Vagina (tissue), 2 donors: ENCODE measurements at regions not wholly inside any gene's neighbourhood (a gene's known extent, or its start where the extent isn't known, plus 50 kb on each side); places are given as distances from the start of the nearest gene placed in this dataset.

Experiments used
- DNase-seq, 2 donors: peaks; one replicate each; pipeline ENCODE4 v3.0.0-alpha.2; 2017; ENCODE audit errors: extremely low spot score in 2 of 2
- H3K27ac ChIP-seq: fragments of 200-600 bp; sonication (generic); one replicate; pipeline ENCODE4 v1.5.1; 2019
- H3K27me3 ChIP-seq: fragments of 200-600 bp; sonication (generic); one replicate; pipeline ENCODE4 v1.5.1; 2019
- H3K36me3 ChIP-seq, 2 donors: fragments of 200-600 bp; sonication (generic); one replicate each; pipeline ENCODE4 v1.5.1; 2017 to 2019
- H3K4me1 ChIP-seq: fragments of 200-600 bp; sonication (generic); one replicate; pipeline ENCODE4 v1.5.1; 2019
- H3K4me3 ChIP-seq, 2 donors: fragments of 200-600 bp; sonication (generic); 1 replicate in 1 of 2; 2 replicates in 1 of 2; pipeline ENCODE4 v1.5.1; 2016 to 2019
- H3K9me3 ChIP-seq: fragments of 200-600 bp; sonication (generic); one replicate; pipeline ENCODE4 v1.5.1; 2019
- POLR2A ChIP-seq, 2 donors: fragments of 450-650 bp; IDR thresholded peaks; one replicate each; pipeline ENCODE4 v1.6.1; 2017; ENCODE audit warnings: antibody characterized with exemption in 2 of 2, mild to moderate bottlenecking in 2 of 2, moderate library complexity in 2 of 2
- POLR2AphosphoS5 ChIP-seq, 2 donors: sonication (generic); formaldehyde crosslinking; IDR thresholded peaks; one replicate each; pipeline ENCODE4 v1.9.0; 2017; ENCODE audit warnings: antibody characterized with exemption in 2 of 2, mild to moderate bottlenecking in 2 of 2, low read depth in 1 of 2; ENCODE audit not compliant: insufficient read depth in 1 of 2
- intact Hi-C: fragments of 100-400 bp; cut with DNase I; formaldehyde crosslinking; loops from one replicate; pipeline ENCODE4 v1.15.1; 2023
- TF ChIP-seq, protein P1 (sequence below), 3 experiments: fragments of 450-650 bp in 2 of 3; fragments of 200-600 bp in 1 of 3; sonication (generic) in 1 of 3; IDR thresholded peaks; one replicate each; pipeline ENCODE4 v1.5.1; 2017 to 2019; ENCODE audit warnings: antibody characterized with exemption in 3 of 3, mild to moderate bottlenecking in 2 of 3, moderate library complexity in 2 of 3

GRCh38 chr16:9370061-9370491 is 278.6 kb downstream of the HAPSTR1 start:
- peaks cover 3% of the 10 kb centered on the region for H3K4me1 ChIP-seq
- TF ChIP-seq POLR2AphosphoS5 (IDR thresholded peaks at IDR 0.05; ENCODE audit: insufficient read depth in 1 of 2, low read depth in 1 of 2) (no peak), POLR2A (IDR thresholded peaks at IDR 0.05) (no peak)
- TF ChIP-seq, protein P1, sequence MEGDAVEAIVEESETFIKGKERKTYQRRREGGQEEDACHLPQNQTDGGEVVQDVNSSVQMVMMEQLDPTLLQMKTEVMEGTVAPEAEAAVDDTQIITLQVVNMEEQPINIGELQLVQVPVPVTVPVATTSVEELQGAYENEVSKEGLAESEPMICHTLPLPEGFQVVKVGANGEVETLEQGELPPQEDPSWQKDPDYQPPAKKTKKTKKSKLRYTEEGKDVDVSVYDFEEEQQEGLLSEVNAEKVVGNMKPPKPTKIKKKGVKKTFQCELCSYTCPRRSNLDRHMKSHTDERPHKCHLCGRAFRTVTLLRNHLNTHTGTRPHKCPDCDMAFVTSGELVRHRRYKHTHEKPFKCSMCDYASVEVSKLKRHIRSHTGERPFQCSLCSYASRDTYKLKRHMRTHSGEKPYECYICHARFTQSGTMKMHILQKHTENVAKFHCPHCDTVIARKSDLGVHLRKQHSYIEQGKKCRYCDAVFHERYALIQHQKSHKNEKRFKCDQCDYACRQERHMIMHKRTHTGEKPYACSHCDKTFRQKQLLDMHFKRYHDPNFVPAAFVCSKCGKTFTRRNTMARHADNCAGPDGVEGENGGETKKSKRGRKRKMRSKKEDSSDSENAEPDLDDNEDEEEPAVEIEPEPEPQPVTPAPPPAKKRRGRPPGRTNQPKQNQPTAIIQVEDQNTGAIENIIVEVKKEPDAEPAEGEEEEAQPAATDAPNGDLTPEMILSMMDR (IDR thresholded peaks at IDR 0.05): no peak
- no peaks in the 10 kb centered on the region for H3K27me3 ChIP-seq
- no peak overlapping the region for H3K27ac ChIP-seq
- peak; percentile 49 to 86 for DNase-seq
- H3K4me3 ChIP-seq: no peak overlapping the region
- intact Hi-C loops: no loop called here
- H3K36me3 ChIP-seq: no peaks in the 10 kb centered on the region
- H3K9me3 ChIP-seq: no peaks in the 10 kb centered on the region

GRCh38 chr16:9371713-9372448 is 280.4 kb downstream of the HAPSTR1 start:
- Histone ChIP-seq H3K27me3 (no peaks in the 10 kb centered on the region), H3K36me3 (no peaks in the 10 kb centered on the region), H3K27ac (no peak overlapping the region), H3K4me3 (no peak overlapping the region), H3K9me3 (no peaks in the 10 kb centered on the region), H3K4me1 (no peaks in the 10 kb centered on the region)
- peak in 1 of 2 donors; percentile 7 for DNase-seq
- intact Hi-C loops: no loop called here
- TF ChIP-seq POLR2AphosphoS5 (IDR thresholded peaks at IDR 0.05; ENCODE audit: insufficient read depth in 1 of 2, low read depth in 1 of 2) (no peak), POLR2A (IDR thresholded peaks at IDR 0.05) (no peak)
- TF ChIP-seq, protein P1 (IDR thresholded peaks at IDR 0.05): no peak

DNA sequence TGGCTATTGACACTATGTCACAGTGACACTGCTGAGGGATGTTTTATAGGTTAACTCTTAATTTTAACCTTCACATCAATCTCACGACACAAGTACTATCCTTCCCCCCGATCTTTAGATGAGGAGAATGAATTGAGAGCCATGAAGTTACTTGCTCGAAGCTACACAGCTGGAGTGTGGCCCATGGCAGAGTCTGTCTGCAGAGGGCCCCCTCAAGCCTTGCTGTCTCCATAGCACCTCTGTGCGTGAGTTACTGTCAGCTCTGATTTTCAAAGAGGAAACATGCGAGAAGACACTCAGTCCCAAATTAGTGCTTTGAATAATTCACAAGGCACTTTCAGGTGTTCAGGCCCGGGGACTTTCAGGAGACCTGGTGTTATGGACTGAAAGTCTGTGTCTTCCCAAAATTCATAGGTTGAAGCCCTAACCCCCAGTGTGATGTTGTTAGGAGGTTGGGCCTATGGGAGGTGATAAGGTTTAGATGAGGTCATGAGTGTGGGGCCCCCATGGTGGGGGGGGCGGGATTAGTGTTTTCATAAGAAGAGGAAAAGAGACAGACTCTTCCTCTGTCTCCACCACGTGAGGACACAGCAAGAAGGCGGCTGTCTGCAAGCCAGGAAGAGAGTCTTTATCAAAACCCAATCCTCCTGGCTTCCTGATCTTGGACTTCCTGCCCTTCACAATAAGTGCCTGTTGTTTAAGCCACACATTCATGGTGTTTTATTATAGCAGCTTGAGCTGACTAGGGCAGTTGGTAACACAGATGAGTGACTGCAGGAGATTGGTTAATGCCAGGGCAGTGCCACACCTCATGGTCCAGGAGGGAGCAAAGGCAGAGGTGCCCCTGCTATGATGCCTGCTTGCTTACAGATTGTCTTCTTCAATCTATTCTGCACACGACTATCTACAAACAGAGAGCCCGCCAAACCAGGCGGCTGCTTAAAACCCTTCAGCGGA is 281.8 kb downstream of the HAPSTR1 start:
- no peaks in the 10 kb centered on the region for H3K27me3 ChIP-seq
- H3K36me3 ChIP-seq: no peaks in the 10 kb centered on the region
- no peak overlapping the region for H3K4me3 ChIP-seq
- TF ChIP-seq, protein P1 (IDR thresholded peaks at IDR 0.05): no peak
- TF ChIP-seq POLR2AphosphoS5 (IDR thresholded peaks at IDR 0.05; ENCODE audit: insufficient read depth in 1 of 2, low read depth in 1 of 2) (no peak), POLR2A (IDR thresholded peaks at IDR 0.05) (no peak)
- H3K9me3 ChIP-seq: no peaks in the 10 kb centered on the region
- DNase-seq: peak in 1 of 2 donors; percentile 69
- no peaks in the 10 kb centered on the region for H3K4me1 ChIP-seq
- intact Hi-C loops: no loop called here
- no peak overlapping the region for H3K27ac ChIP-seq

DNA sequence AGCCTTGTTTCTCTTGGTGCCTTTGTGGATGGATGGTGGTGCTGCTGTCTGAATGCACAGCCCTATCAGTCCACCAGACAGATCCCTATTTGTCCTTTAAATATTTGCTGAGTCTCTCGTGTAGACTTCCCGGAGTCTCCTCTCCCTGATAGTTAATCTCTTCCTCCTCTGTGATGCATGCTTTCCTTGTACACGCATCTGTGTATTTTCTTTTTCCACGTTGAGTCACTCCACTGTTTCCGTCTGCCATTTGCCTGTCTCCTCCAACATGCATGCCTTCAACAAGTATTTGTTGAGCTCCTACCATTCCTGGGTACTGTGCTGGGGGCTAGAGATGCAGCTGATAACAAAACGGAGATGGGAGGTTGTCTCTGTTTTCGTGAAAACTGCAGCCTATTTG is 282.6 kb downstream of the HAPSTR1 start:
- DNase-seq: no peak
- H3K4me1 ChIP-seq: no peaks in the 10 kb centered on the region
- intact Hi-C loops: no loop called here
- no peak overlapping the region for H3K4me3 ChIP-seq
- H3K27ac ChIP-seq: no peak overlapping the region
- H3K27me3 ChIP-seq: no peaks in the 10 kb centered on the region
- H3K9me3 ChIP-seq: no peaks in the 10 kb centered on the region
- TF ChIP-seq POLR2AphosphoS5 (IDR thresholded peaks at IDR 0.05; ENCODE audit: insufficient read depth in 1 of 2, low read depth in 1 of 2) (no peak), POLR2A (IDR thresholded peaks at IDR 0.05) (no peak)
- TF ChIP-seq, protein P1 (IDR thresholded peaks at IDR 0.05): no peak
- no peaks in the 10 kb centered on the region for H3K36me3 ChIP-seq
